ENCODE measurements at regions not wholly inside any gene's neighbourhood (a gene's known extent, or its start where the extent isn't known, plus 50 kb on each side); places are given as distances from the start of the nearest gene placed in this dataset.
"Not testable (repeated sequence)": the region's sequence is repeated elsewhere in the genome, so short reads cannot be mapped to it uniquely, and the experiment has no call there.

DNA sequence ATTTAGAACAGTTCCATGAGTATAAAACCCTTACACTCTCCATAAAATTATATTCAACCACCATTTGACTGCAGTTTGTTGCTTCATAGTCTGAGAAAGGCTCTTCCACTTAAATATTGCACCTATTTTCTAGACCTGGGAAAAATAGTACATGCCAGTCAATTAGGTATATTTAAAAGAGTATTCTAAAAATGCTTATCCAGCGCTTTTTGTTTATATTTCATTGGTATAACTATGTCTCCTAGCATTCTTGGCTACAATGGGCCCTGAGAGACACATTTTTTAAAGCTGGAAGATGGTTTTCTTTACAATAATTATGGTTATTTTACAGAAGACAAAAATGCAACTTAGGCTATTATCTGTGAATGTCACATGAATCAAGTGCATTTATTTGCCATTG lies 439.4 kb downstream of the KCNJ18 start:
- DNase-seq (ENCODE audit: low spot score) = no peak

DNA sequence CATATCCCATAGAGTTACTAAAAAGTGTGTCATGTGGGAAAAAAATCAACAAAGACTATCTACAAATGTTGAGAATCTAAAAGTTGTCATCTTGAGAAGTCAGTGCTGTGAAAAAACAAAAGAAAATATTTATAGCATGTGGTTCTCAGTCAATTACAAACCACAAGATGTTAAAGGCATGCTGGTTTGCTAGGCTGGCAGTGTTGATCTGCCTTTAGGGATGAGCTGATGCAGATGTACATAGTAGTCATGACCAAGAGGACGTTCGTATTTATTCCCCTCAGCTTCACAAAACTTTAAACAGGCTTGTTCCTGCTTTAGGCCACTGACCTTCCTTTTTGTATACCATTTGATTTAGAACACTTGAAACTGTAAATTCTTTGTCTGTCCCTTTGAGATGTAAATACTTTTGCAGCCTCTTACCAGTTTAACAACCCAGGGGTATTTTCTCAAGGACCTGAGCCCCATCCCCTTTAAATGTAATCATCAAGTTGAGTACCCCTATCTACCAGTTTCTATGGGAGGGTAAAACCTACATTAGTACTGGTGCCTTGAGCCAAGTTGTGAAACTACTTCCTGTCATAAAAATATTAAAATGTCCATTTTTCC lies 446.6 kb downstream of the KCNJ18 start:
- no peak for DNase-seq (ENCODE audit: low spot score)

DNA sequence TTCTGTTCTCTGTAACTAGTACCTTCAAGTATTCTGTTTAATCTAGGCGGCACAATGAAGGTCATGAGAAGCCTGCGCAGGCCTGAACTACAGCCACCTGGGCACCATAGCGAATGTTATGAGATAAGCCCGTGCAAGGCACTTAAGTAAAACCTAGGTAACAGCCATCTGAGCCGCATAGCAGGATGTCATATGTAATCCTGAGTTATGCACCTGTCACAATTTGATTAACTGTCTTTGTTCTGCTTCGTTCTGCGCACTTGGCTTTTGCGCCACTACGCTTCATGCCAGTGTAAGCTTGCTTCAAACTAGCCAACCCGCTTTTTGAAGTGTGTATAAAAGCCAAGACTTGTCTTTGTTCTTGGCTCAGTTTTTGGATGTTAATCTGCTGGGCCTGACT lies 449.8 kb downstream of the KCNJ18 start:
- no peak for DNase-seq (ENCODE audit: low spot score)

DNA sequence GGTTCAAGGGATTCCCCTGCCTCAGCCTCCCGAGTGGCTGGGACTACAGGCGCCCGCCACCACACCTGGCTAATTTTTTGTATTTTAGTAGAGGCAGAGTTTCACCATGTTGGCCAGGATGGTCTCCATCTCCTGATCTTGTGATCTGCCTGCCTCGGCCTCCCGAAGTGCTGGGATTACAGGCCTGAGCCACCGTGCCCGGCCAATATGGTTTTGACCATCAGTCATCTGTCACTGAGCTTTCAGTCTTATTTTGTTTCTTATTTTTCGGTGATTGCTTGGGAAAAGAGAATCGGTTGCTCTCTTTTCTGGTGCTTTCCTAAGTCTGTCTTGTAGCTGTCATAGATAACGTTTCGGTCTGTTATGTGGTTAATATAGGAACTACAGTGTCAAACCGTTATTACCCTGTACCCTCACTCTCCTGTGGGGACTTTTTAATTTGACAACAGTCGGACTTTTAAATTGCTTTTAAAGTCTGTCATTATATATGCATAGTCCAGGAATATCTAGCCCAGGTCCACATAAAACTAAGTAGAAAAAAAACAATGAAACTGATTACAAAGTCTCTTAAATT lies 453.4 kb downstream of the KCNJ18 start:
- DNase-seq (ENCODE audit: low spot score) = no peak

DNA sequence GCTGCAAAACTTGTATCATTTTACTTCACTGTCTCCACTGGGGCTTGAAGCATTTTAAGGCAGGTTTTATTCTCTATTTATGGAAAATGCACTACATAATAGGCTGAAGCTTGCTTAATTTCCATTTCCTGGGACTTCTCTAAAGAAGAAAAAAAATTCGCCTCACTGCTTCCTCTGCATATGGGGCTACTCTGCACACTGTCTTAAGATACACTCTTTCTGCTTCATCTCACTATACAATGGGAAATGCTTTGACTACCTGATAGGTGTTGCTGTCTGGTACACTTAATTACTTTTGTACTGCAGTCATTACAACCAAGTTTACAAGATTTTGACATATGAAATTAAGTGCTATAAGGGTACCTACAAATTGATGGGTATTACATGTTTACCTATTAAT lies 466.0 kb downstream of the KCNJ18 start:
- DNase-seq (ENCODE audit: low spot score) = no peak

DNA sequence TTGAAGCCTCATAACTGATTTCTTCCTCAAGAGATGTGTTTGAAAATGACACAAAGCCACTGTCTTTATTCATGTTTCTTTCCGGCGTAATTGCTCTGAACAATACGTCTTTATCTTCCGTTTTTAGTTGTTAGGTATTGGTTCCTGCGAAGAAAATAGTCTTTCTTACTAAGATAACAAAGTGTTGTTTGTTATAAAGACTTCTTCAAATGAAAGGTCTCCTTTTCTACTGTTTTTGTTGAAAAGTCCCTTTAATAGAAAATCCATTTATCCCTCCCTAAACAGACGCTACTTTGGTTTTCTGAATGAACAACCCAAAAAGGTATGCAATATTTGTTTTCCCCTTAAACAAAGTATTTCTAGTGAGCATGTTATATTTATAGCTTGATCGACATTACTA lies 469.1 kb downstream of the KCNJ18 start:
- DNase-seq (ENCODE audit: low spot score) = no peak

DNA sequence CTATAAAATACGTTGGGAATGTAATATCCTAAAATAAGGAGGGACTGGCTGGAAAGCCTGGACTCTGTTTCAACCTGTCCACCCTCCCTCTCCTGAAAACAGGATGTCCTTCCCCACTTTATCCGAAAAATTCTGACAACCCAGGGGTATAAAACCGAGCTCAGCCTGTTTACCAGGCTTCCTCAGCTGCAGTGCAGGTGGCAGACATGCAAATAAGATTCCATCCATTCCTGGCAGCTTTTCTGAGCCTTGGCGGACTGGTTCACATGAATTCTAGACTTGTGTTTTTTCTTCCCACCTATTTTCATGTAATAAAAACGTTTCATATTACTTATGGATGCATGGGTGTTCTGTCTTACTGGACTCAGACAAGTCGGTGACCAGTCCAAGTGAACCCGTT lies 479.3 kb downstream of the KCNJ18 start:
- DNase-seq (ENCODE audit: low spot score) = no peak

DNA sequence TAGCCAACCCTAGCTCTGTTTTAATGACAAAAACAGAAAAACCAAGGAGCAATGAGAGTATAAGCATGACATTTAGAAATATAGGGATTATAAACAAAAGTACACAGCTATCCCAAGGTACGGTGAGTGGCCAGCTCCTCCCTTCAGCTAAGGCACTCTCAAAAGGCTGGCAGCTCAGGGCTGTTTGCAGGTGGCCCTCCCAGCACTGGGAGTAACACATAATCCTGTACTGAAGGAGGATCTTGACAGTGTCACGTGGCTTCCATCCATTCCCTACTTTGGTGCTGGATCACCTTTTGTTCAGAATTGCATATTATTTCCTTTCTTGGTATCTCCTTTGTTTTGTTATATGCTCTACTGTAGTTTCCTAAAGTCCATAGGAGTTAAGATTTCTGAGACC lies 500.8 kb downstream of the KCNJ18 start:
- no peak for DNase-seq (ENCODE audit: low spot score)

DNA sequence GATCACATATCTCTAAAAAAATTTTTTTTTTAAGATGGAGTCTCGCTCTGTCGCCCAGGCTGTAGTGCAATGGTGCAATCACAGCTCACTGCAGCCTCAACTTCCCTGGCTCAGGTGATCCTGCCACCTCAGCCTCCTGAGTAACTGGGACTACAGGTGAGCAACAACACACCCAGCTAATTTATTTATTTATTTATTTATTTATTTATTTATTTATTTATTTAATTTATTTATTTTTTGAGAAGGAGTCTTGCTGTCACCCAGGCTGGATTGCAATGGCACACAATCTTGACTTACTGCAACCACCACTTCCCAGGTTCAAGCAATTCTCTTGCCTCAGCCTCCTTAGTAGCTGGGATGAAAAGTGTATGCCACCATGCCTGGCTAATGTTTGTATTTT lies 507.9 kb downstream of the KCNJ18 start:
- not testable (repeated sequence) for DNase-seq (ENCODE audit: low spot score)

DNA sequence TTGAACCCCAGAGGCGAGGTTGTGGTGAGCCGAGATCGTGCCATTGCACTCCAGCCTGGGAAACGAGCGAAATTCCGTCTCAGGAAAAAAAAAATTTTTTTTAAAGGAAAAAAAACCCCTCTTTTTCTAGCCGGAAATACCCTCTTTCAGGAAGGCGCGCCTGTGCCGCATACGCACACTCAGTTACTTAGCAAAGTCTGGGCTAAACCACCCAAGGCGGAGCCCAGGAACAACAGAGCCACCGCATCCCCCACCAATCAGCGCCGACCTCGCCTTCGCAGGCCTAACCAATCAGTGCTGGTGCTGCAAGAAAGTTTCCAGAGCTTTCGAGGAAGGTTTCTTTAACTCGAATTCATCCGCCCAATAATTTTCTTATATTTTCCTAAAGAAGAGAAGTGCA lies 510.4 kb downstream of the KCNJ18 start:
- no peak for DNase-seq (ENCODE audit: low spot score)

DNA sequence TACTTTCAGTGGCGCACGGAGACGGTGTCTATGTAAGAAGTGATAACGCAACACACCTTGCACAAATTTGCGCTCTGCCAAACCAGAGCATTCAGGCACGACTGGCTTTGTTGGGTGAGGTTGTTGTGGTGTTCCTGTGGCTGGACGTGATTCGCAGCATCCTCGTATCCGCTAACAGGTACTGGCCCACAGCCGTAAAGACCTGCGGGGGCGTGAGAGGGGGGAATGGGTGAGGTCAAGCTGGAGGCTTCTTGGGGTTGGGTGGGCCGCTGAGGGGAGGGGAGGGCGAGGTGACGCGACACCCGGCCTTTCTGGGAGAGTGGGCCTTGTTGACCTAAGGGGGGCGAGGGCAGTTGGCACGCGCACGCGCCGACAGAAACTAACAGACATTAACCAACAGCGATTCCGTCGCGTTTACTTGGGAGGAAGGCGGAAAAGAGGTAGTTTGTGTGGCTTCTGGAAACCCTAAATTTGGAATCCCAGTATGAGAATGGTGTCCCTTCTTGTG lies 510.9 kb downstream of the KCNJ18 start:
- DNase-seq (ENCODE audit: low spot score) = no peak

DNA sequence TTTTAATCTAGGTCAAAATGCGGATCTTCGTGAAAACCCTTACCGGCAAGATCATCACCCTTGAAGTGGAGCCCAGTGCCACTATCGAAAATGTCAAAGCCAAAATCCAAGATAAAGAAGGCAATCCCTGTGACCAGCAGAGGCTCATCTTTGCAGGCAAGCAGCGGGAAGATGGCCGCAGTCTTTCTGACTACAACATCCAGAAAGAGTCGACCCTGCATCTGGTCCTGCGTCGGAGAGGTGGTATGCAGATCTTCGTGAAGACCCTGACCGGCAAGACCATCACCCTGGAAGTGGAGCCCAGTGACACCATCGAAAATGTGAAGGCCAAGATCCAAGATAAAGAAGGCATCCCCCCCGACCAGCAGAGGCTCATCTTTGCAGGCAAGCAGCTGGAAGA lies 511.8 kb downstream of the KCNJ18 start:
- not testable (repeated sequence) for DNase-seq (ENCODE audit: low spot score)

DNA sequence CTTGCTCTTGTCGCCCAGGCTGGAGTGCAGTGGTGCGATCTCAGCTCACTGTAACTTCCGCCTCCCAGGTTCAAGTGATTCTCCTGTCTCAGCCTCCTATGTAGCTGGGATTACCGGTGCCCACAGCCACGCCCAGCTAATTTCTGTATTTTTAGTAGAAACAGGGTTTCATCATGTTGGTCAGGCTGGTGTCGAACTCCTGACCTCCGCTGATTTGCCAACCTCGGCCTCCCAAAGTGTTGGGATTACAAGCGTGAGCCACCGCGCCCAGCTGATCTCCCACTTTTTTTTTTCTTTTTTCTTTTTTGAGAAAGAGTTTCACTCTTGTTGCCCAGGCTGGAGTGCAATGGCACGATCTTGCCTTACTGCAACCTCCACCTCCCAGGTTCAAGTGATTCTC lies 517.9 kb downstream of the KCNJ18 start:
- not testable (repeated sequence) for DNase-seq (ENCODE audit: low spot score)

DNA sequence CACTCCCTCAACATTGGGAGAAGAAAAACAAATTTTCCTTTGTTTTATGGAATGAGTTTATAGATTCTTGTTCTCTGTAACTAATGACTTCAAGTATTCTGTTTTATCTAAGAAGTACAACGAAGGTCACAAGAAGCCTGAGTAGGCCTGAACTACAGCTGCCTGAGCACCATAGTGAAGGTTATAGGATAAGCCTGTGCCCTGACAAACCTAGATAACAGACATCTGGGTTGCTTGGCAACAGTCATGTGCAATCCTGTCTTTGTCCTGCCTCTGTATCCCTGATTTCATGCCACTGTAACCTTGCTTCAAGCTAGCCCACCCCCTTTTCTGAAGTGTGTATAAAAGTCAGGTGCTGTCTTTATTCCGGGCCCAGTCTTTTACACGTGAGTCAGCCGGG lies 520.8 kb downstream of the KCNJ18 start:
- DNase-seq (ENCODE audit: low spot score) = not testable (repeated sequence)

DNA sequence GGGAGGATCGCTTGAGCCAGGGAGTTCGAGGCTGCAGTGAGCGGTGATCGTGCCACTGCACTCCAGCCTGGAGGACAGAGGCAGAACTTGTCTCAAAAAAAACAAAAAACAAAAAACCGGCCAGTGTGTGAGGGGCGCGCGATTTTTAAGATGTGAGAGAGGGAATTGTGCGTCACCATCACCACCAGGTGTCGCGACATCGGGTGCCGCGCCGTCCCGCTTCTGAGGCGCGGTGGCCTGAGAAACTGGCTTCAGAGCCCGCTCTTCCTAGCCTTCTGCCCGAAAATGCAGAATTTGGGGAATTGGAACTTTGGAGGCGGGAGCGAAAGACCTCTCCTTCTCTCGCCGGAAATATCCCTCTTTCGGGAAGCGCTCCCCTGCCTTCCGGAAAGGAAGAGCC lies 524.8 kb downstream of the KCNJ18 start:
- DNase-seq (ENCODE audit: low spot score) = no peak

DNA sequence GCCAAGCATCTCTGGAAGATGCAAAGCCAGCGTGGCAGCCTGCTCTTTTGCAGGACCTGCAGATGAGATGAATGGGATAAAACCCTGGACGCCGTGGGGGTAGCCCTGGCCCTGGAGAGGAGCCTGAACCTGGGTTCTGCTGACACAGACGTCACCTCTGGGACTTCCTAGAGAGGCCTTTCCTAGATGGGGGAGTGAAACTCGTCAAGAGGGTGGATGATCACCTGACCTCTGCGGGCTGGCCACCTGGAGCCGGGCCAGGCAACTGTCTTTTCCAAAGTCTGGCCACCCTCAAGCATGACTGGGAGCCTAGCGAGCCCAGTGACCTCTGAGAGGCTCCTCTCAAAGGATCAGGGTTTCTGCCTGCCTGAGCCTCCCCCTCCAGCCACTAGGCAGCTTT lies 529.0 kb downstream of the KCNJ18 start:
- DNase-seq (ENCODE audit: low spot score) = no peak

DNA sequence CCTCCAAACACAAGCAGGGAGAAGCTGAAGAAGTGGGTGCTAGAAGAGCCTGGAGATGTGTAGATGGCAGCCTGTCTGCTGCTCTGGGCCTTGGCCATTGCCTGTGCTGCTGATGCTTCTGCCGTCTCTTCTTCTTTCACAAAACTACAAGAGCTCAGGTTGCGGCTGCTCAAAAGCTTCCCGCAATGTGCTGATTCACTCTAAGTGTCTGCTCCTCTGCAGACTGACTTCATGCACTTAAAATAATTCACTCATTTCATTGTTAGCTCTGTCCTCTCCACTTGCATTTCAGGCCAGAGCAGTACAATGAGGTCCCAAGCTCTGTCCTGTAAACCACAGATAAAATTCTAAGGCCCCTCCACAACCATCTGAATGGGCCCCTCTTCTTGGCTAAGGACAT lies 534.2 kb downstream of the KCNJ18 start:
- not testable (repeated sequence) for DNase-seq (ENCODE audit: low spot score)

DNA sequence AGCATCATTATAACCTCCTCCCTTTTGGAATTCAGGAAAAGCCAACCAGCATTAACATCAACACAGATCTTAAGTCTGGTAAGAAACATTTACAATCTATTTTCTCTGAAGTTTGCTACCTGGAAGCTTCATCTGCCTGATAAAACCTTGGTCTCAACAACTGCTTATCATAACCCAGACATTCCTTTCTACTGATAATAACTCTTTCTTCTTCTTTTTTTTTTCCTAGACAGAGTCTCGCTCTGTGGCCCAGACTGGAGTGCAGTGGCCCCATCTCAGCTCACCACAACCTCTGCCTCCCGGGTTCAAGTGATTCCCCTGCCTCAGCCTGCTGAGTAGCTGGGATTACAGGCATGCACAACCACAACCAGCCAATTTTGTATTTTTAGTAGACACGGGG lies 534.6 kb downstream of the KCNJ18 start:
- not testable (repeated sequence) for DNase-seq (ENCODE audit: low spot score)

DNA sequence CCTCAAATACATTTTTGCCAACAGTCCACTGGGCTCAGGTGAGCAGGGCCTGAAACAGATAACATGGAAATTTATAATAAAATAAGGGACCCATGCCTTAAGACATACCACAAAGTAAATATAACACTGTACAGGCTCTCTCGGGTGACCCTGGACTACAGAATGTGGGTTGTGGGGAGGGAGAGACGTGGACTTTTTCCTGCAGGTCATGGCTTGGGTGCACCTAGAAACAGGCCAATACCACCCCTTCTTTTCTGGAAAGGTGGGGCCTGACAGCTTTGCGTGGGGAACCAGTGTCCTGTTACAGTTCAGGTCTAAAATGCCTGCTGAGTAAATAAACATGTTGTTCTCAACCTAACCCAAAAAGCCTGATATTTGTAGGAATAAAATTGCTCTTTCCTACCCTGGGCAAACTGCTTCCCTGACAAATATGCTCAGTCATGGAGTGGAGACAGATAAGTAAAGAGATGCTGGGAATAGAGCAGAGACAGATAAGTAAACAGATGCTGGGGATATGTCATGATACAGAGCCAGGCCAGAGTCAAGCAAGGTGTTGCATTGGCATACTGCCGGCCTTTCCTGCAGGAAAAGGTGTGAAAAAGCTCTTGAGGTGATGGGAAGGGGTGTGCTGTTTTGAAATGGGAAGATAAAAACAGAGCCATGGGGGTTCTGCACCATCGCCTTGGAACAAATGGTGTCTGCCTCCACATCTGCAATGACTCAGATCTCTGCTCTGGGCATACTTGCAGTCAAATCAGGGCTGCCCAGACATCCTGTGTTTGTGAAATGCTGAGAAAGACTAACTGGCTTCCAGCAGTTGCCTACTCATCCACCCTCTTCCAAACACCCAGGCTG lies 535.6 kb downstream of the KCNJ18 start:
- DNase-seq (ENCODE audit: low spot score) = not testable (repeated sequence)

DNA sequence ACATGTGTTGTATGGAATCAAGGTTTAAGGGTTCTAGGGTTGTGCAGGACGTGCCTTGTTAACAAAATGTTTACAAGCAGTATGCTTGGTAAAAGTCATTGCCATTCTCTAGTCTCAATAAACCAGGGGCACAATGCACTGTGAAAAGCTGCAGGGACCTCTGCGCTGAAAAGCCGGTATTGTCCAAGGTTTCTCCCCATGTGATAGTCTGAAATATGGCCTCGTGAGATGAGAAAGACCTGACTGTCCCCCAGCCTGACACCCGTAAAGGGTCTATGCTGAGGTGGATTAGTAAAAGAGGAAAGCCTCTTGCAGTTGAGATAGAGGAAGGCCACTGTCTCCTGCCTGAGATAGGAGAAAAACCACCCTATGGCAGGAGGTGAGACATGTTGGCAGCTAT lies 537.5 kb downstream of the KCNJ18 start:
- not testable (repeated sequence) for DNase-seq (ENCODE audit: low spot score)

DNA sequence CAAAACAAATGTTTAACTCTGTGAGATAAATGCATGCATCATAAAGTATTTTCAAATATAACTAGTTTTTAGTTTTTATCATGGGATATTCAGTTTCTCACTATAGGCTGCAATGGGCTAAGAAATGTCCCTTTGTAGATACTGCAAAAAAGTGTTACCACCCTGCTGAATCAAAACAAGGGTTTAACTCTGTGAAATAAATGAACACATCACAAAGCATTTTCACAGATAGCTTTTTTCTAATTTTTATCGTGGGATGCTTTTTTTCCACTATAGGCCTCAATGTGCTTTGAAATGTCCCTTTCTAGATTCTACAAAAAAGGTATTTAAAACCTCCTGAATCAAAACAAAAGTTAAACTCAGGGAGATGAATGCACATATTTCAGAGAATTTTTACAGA lies 541.1 kb downstream of the KCNJ18 start:
- no peak for DNase-seq (ENCODE audit: low spot score)

DNA sequence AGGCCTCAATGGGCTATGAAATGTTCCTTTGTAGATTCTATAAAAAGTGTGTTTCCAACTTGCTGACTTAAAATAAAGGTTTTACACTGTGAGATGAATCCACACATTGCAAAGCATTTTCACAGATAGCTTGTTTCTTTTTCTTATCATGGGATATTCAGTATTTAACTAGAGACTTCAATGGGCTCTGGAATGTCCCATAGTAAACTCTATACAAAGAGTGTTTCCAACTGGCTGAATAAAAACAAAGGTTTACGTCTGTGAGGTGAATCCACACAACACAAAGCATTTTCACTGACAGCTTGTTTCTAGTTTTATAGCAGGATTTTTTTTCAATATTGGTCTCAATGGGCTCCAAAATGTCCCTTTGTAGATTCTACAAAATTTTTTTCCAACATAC lies 550.1 kb downstream of the KCNJ18 start:
- DNase-seq (ENCODE audit: low spot score) = no peak

DNA sequence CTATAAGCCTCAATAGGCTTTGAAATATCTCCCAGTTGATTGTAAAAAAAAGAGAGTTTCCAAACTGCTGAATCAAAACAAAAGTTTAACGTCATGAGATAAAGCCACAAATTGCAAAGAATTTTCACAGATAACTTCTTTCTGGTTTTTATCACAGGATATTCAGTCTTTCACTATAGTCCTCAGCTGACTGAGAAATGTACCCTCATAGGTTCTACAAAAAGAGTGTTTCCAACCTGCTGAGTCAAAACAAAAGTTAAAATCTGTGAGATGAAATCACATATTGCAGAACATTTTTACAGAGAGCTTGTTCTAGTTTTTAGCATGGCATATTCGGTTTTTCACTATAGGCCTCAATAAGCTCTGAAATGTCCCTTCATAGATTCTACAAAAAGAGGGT lies 559.2 kb downstream of the KCNJ18 start:
- no peak for DNase-seq (ENCODE audit: low spot score)
